Kidney glomerular epithelial cell (primary cell): ENCODE measurements at regions not wholly inside any gene's neighbourhood (a gene's known extent, or its start where the extent isn't known, plus 50 kb on each side); places are given as distances from the start of the nearest gene placed in this dataset.
A peak's percentile ranks its signal among the peaks of the same experiment; 100 is the strongest.

ENCODE experiments used
- DNase-seq: peaks from one replicate; lab custom pipeline; 2025; lab: John Stamatoyannopoulos, UW

- DNase-seq, result no peak
Observed at GRCh38 chr2:222058819-222059445, 239.9 kb downstream of the PAX3 start.

- DNase-seq, result peak; percentile 5
Observed at GRCh38 chr2:222057347-222058073, 241.3 kb downstream of the PAX3 start.

GRCh38 chr2:222055328-222055727, 243.5 kb downstream of the PAX3 start:
- DNase-seq, result no peak

- no peak for DNase-seq
Observed at GRCh38 chr2:222054813-222055212, 244.0 kb downstream of the PAX3 start.

- no peak for DNase-seq
Observed at GRCh38 chr2:222052934-222053367, 245.8 kb downstream of the PAX3 start.

GRCh38 chr2:222050981-222051380, 247.8 kb downstream of the PAX3 start:
- no peak for DNase-seq

GRCh38 chr2:222049946-222050345, 248.9 kb downstream of the PAX3 start:
- no peak for DNase-seq

- no peak for DNase-seq
Observed at GRCh38 chr2:222043897-222044296, 254.9 kb downstream of the PAX3 start.

- DNase-seq, result no peak
Observed at GRCh38 chr2:222042666-222043065, 256.1 kb downstream of the PAX3 start.

- DNase-seq, result no peak
Observed at GRCh38 chr2:222040333-222040732, 258.5 kb downstream of the PAX3 start.

GRCh38 chr2:222039821-222040220, 259.0 kb downstream of the PAX3 start:
- no peak for DNase-seq

- no peak for DNase-seq
Observed at GRCh38 chr2:222038067-222038802, 260.6 kb downstream of the PAX3 start.

GRCh38 chr2:222037211-222037610, 261.6 kb downstream of the PAX3 start:
- no peak for DNase-seq

GRCh38 chr2:222034058-222034457, 264.7 kb downstream of the PAX3 start:
- DNase-seq, result no peak

- DNase-seq, result no peak
Observed at GRCh38 chr2:222033541-222033940, 265.3 kb downstream of the PAX3 start.

- DNase-seq, result no peak
Observed at GRCh38 chr2:222025881-222026271, 272.9 kb downstream of the PAX3 start.

- peak; percentile 55 for DNase-seq
Observed at GRCh38 chr2:222024932-222025880, 273.6 kb downstream of the PAX3 start.

- DNase-seq, result no peak
Observed at GRCh38 chr2:222017252-222017850, 281.4 kb downstream of the PAX3 start.

- DNase-seq, result no peak
Observed at GRCh38 chr2:222013889-222014288, 284.9 kb downstream of the PAX3 start.

- peak; percentile 82 for DNase-seq
Observed at GRCh38 chr2:222000326-222000725, 298.5 kb downstream of the PAX3 start.

GRCh38 chr2:221999717-222000116, 299.1 kb downstream of the PAX3 start:
- peak; percentile 30 for DNase-seq
